ENCODE measurements at regions not wholly inside any gene's neighbourhood (a gene's known extent, or its start where the extent isn't known, plus 50 kb on each side); places are given as distances from the start of the nearest gene placed in this dataset.

GRCh38 chr9:96089452-96090085, 212.4 kb downstream of the HSD17B3 start:
- Histone ChIP-seq H3K4me2 (ENCODE audit: low read depth, low read length, poor library complexity, severe bottlenecking) (no peak overlapping the region), H3K4me1 (ENCODE audit: insufficient read depth, low read length, poor library complexity, severe bottlenecking) (no peaks in the 10 kb centered on the region)
- TF ChIP-seq CTCF (conservative IDR thresholded peaks at IDR 0.05; ENCODE audit: low read length) (peak; percentile 44), EZH2phosphoT487 (IDR thresholded peaks at IDR 0.05; ENCODE audit: borderline replicate concordance) (no peak)

GRCh38 chr9:96088510-96088909, 213.0 kb downstream of the ERCC6L2 start:
- Histone ChIP-seq H3K79me2 (ENCODE audit: insufficient read depth, low read length) (no peaks in the 10 kb centered on the region), H3K27me3 (ENCODE audit: insufficient read depth, low read length, poor library complexity, severe bottlenecking) (no peaks in the 10 kb centered on the region), H3F3A (ENCODE audit: low read depth) (no peaks in the 10 kb centered on the region), H3K9me2 (replicated peaks; ENCODE audit: low read depth, low read length) (no peaks in the 10 kb centered on the region), H4K20me1 (ENCODE audit: insufficient read depth, low read length, poor library complexity, severe bottlenecking) (no peaks in the 10 kb centered on the region), H3K4me3 (ENCODE audit: low read length, poor library complexity, severe bottlenecking) (no peak overlapping the region), H3K36me3 (ENCODE audit: insufficient read depth, low read length) (no peaks in the 10 kb centered on the region), H3K4me1 (ENCODE audit: insufficient read depth, low read length, poor library complexity, severe bottlenecking) (peaks cover 9% of the 10 kb centered on the region), H3K9me3 (ENCODE audit: insufficient read depth, low read depth, low read length) (no peaks in the 10 kb centered on the region), H2AFZ (ENCODE audit: low read length) (no peak overlapping the region), H3K4me2 (ENCODE audit: low read depth, low read length, poor library complexity, severe bottlenecking) (no peak overlapping the region), H3K9ac (ENCODE audit: low read depth, low read length, poor library complexity, severe bottlenecking) (no peak overlapping the region)
- no peak for TF ChIP-seq EZH2phosphoT487 (IDR thresholded peaks at IDR 0.05; ENCODE audit: borderline replicate concordance)
- TF ChIP-seq CTCF (conservative IDR thresholded peaks at IDR 0.05; ENCODE audit: low read length) = no peak

More at GRCh38 chr9:96089452-96090085, 212.4 kb downstream of the HSD17B3 start:
- no peaks in the 10 kb centered on the region for H3K9me2 ChIP-seq (replicated peaks; ENCODE audit: low read depth, low read length)
- H3K36me3 ChIP-seq (ENCODE audit: insufficient read depth, low read length) = no peaks in the 10 kb centered on the region
- H3K27me3 ChIP-seq (ENCODE audit: insufficient read depth, low read length, poor library complexity, severe bottlenecking) = no peaks in the 10 kb centered on the region
- H2AFZ ChIP-seq (ENCODE audit: low read length) = no peak overlapping the region
- H3F3A ChIP-seq (ENCODE audit: low read depth) = no peaks in the 10 kb centered on the region
- no peaks in the 10 kb centered on the region for H4K20me1 ChIP-seq (ENCODE audit: insufficient read depth, low read length, poor library complexity, severe bottlenecking)
- no peak overlapping the region for H3K9ac ChIP-seq (ENCODE audit: low read depth, low read length, poor library complexity, severe bottlenecking)
- H3K4me3 ChIP-seq (ENCODE audit: low read length, poor library complexity, severe bottlenecking) = no peak overlapping the region
- H3K79me2 ChIP-seq (ENCODE audit: insufficient read depth, low read length) = no peaks in the 10 kb centered on the region
- no peaks in the 10 kb centered on the region for H3K9me3 ChIP-seq (ENCODE audit: insufficient read depth, low read depth, low read length)

GRCh38 chr9:96087669-96088299, 212.3 kb downstream of the ERCC6L2 start:
- no peaks in the 10 kb centered on the region for H3K79me2 ChIP-seq (ENCODE audit: insufficient read depth, low read length)
- H4K20me1 ChIP-seq (ENCODE audit: insufficient read depth, low read length, poor library complexity, severe bottlenecking) = no peaks in the 10 kb centered on the region
- H3K36me3 ChIP-seq (ENCODE audit: insufficient read depth, low read length) = no peaks in the 10 kb centered on the region
- H3K9ac ChIP-seq (ENCODE audit: low read depth, low read length, poor library complexity, severe bottlenecking) = no peak overlapping the region
- H3K9me3 ChIP-seq (ENCODE audit: insufficient read depth, low read depth, low read length) = no peaks in the 10 kb centered on the region
- H2AFZ ChIP-seq (ENCODE audit: low read length) = no peak overlapping the region
- H3K9me2 ChIP-seq (replicated peaks; ENCODE audit: low read depth, low read length) = no peaks in the 10 kb centered on the region
- H3K4me2 ChIP-seq (ENCODE audit: low read depth, low read length, poor library complexity, severe bottlenecking) = no peak overlapping the region
- H3K27me3 ChIP-seq (ENCODE audit: insufficient read depth, low read length, poor library complexity, severe bottlenecking) = no peaks in the 10 kb centered on the region
- no peaks in the 10 kb centered on the region for H3F3A ChIP-seq (ENCODE audit: low read depth)
- TF ChIP-seq EZH2phosphoT487 (IDR thresholded peaks at IDR 0.05; ENCODE audit: borderline replicate concordance) = no peak
- no peak for TF ChIP-seq CTCF (conservative IDR thresholded peaks at IDR 0.05; ENCODE audit: low read length)
- peaks cover 10% of the 10 kb centered on the region for H3K4me1 ChIP-seq (ENCODE audit: insufficient read depth, low read length, poor library complexity, severe bottlenecking)
- no peak overlapping the region for H3K4me3 ChIP-seq (ENCODE audit: low read length, poor library complexity, severe bottlenecking)

Measured in Loucy (cell line).